Endothelial cell (in vitro differentiated cells): ENCODE measurements at regions not wholly inside any gene's neighbourhood (a gene's known extent, or its start where the extent isn't known, plus 50 kb on each side); places are given as distances from the start of the nearest gene placed in this dataset.

Experiments
- DNase-seq: peaks from one replicate; pipeline ENCODE4 v3.0.0; 2021; ENCODE audit warnings: low spot score
- H3K27ac Mint-ChIP-seq: one replicate; pipeline ENCODE4 v1.8.0; 2021; ENCODE audit warnings: mixed read lengths, inconsistent platforms; ENCODE audit not compliant: unreplicated experiment
- H3K27me3 Mint-ChIP-seq: one replicate; pipeline ENCODE4 v1.8.0; 2021; ENCODE audit warnings: mild to moderate bottlenecking, moderate library complexity, mixed read lengths, inconsistent platforms; ENCODE audit not compliant: unreplicated experiment
- H3K36me3 Mint-ChIP-seq: one replicate; pipeline ENCODE4 v1.8.0; 2021; ENCODE audit warnings: mild to moderate bottlenecking, low read depth, mixed read lengths, inconsistent platforms; ENCODE audit not compliant: unreplicated experiment
- H3K4me1 Mint-ChIP-seq: one replicate; pipeline ENCODE4 v1.8.0; 2021; ENCODE audit warnings: mild to moderate bottlenecking, mixed read lengths, inconsistent platforms; ENCODE audit not compliant: unreplicated experiment
- H3K4me3 Mint-ChIP-seq: one replicate; pipeline ENCODE4 v1.8.0; 2021; ENCODE audit warnings: mild to moderate bottlenecking, mixed read lengths, inconsistent platforms; ENCODE audit not compliant: unreplicated experiment
- H3K9me3 Mint-ChIP-seq: one replicate; pipeline ENCODE4 v1.8.0; 2021; ENCODE audit warnings: mixed read lengths, inconsistent platforms; ENCODE audit not compliant: unreplicated experiment
- TF ChIP-seq, protein P1 (sequence below): fragments of 200-600 bp; sonication (generic); IDR thresholded peaks from one replicate; pipeline ENCODE4 v1.5.0; 2021; ENCODE audit warnings: antibody characterized with exemption; ENCODE audit not compliant: unreplicated experiment

DNA sequence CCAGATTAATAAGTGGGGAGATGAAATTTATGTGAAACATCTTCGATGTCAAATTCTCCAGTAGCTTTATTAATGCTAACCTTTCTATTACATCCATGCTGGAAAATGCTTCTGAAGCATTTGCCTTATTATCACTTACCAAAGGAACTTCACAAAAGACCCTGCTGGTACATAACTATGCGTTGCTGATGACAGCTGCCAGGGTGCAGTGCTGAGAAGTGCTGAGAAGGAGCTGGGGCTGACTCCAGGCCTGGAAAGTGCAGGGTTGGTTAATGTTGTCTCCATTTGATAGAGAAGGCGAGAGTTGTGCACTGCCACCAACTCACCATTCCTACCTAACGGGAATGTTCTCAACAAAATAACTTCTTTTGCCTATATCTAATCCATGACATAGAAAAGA lies 736.0 kb upstream of the NR2F2 start:
- no peak for DNase-seq
- Mint-ChIP-seq H3K4me3 (no peak overlapping the region), H3K9me3 (no peaks in the 10 kb centered on the region), H3K4me1 (no peaks in the 10 kb centered on the region), H3K36me3 (no peaks in the 10 kb centered on the region), H3K27ac (no peak overlapping the region), H3K27me3 (no peaks in the 10 kb centered on the region)
- TF ChIP-seq, protein P1, sequence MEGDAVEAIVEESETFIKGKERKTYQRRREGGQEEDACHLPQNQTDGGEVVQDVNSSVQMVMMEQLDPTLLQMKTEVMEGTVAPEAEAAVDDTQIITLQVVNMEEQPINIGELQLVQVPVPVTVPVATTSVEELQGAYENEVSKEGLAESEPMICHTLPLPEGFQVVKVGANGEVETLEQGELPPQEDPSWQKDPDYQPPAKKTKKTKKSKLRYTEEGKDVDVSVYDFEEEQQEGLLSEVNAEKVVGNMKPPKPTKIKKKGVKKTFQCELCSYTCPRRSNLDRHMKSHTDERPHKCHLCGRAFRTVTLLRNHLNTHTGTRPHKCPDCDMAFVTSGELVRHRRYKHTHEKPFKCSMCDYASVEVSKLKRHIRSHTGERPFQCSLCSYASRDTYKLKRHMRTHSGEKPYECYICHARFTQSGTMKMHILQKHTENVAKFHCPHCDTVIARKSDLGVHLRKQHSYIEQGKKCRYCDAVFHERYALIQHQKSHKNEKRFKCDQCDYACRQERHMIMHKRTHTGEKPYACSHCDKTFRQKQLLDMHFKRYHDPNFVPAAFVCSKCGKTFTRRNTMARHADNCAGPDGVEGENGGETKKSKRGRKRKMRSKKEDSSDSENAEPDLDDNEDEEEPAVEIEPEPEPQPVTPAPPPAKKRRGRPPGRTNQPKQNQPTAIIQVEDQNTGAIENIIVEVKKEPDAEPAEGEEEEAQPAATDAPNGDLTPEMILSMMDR = no peak

DNA sequence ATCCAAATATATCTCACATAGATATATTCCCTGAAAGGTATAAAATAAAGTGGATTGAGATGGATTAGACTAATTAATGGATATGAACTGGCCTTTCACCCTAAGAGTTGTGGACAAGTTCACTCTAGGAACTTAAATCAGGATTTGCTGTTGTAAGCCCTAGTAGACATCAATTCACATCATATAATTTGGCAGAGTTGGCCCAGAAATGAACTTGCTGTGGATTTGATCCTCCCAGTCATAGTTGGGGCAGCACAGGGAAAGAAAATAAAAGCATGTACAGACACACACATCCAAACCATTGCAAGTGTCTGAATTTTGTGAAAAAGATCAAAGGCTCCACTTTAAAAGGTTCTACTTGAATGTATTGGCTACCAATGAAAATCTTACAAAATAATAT lies 734.7 kb upstream of the NR2F2 start:
- DNase-seq = no peak
- no peak overlapping the region for H3K4me3 Mint-ChIP-seq
- no peaks in the 10 kb centered on the region for H3K4me1 Mint-ChIP-seq
- TF ChIP-seq, protein P1 = no peak
- H3K9me3 Mint-ChIP-seq = no peaks in the 10 kb centered on the region
- no peaks in the 10 kb centered on the region for H3K36me3 Mint-ChIP-seq
- H3K27ac Mint-ChIP-seq = no peak overlapping the region
- no peaks in the 10 kb centered on the region for H3K27me3 Mint-ChIP-seq

DNA sequence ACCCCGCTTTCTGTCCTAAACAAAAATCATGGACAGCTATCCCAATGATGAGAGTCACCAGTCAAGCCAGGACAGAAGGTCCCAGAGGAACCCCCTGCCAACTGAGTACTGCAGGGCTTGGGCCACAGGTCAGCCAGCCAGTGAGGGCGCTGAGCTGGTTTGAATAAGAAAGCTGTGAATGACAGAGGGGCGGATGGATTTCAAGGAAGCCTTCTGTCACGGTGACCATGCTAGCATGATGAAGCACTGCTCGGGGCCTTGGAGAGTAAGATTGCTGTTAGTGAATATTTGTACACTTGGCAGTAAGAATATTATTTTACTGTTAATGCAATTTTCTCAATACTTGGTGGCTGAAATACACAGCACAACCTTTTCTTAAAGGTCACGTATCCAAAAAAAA lies 734.0 kb upstream of the NR2F2 start:
- Mint-ChIP-seq H3K27ac (no peak overlapping the region), H3K9me3 (no peaks in the 10 kb centered on the region), H3K27me3 (no peaks in the 10 kb centered on the region), H3K36me3 (no peaks in the 10 kb centered on the region), H3K4me1 (no peaks in the 10 kb centered on the region), H3K4me3 (no peak overlapping the region)
- DNase-seq = no peak
- TF ChIP-seq, protein P1 = no peak

DNA sequence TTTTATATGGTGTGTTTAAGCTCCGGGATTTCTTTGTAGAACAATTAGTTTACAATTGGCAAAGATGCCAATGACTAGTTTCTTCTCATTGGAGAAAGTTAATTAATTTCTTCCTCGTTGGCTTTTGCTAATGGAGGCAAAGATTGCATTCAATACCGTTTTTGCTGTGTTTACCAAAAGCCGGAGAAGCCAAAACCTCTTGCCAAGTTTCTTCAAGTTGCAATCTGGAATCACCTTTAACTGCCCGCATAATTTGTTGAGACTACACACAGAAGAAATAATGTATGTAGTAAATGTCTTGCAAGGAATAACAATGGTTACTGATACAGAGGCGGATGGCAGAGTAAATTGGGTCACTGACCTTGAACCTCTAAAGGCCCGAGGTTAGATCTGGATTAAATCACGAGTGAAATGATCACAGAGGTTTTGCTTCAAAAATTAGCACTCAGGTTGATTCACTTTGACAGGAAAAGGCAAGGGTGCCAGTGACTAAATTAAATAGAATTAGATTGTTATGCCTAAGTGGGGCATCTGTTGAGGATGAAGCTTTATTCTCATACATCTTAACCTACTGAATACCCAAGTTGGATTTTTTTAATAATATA lies 732.1 kb upstream of the NR2F2 start:
- TF ChIP-seq, protein P1 = no peak
- Mint-ChIP-seq H3K9me3 (no peaks in the 10 kb centered on the region), H3K4me3 (no peak overlapping the region), H3K36me3 (no peaks in the 10 kb centered on the region), H3K27me3 (no peaks in the 10 kb centered on the region), H3K27ac (no peak overlapping the region), H3K4me1 (no peaks in the 10 kb centered on the region)
- no peak for DNase-seq

DNA sequence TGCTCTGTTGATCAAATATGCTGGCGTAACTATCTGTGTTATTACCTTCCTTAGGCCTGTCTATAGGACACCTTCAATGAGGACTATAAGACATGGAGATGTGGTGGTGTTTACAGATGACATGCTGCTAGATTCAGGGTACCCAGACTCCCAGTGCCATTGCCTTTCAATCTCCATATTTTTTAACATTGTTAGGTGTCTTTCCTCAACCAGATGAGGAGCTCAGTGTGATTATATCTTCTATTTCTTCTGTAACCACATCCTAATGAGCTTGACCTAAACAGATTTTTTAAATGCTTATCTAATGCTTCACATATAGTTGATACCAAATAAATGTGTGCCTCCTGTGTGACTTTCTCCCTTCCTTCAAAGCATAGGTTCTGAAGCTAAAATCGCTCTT lies 730.1 kb upstream of the NR2F2 start:
- no peak overlapping the region for H3K4me3 Mint-ChIP-seq
- no peak for DNase-seq
- H3K27me3 Mint-ChIP-seq = no peaks in the 10 kb centered on the region
- no peaks in the 10 kb centered on the region for H3K9me3 Mint-ChIP-seq
- no peak overlapping the region for H3K27ac Mint-ChIP-seq
- no peaks in the 10 kb centered on the region for H3K36me3 Mint-ChIP-seq
- peaks cover 6% of the 10 kb centered on the region for H3K4me1 Mint-ChIP-seq
- TF ChIP-seq, protein P1 = no peak
